Astrocyte (in vitro differentiated cells and primary cell): ENCODE measurements at regions not wholly inside any gene's neighbourhood (a gene's known extent, or its start where the extent isn't known, plus 50 kb on each side); places are given as distances from the start of the nearest gene placed in this dataset.

ENCODE experiments used
- CTCF ChIP-seq: IDR thresholded peaks from 2 replicates; pipeline ENCODE4 v1.5.1; 2011; ENCODE audit warnings: low read depth, mild to moderate bottlenecking, inconsistent platforms, low read length, moderate library complexity; ENCODE audit not compliant: insufficient read depth
- EZH2 ChIP-seq: IDR thresholded peaks from 2 replicates; pipeline ENCODE4 v1.6.1; 2012; ENCODE audit warnings: mild to moderate bottlenecking, low read length, inconsistent platforms; ENCODE audit not compliant: insufficient read depth

GRCh38 chr16:7077636-7078035, 255.0 kb upstream of the RBFOX1 start:
- TF ChIP-seq CTCF = no peak
- no peak for TF ChIP-seq EZH2
